Mesendoderm (in vitro differentiated cells): ENCODE measurements at regions not wholly inside any gene's neighbourhood (a gene's known extent, or its start where the extent isn't known, plus 50 kb on each side); places are given as distances from the start of the nearest gene placed in this dataset.

Experiments
- DNase-seq: peaks from one replicate; pipeline ENCODE4 v3.0.0; 2013
- H2AK5ac ChIP-seq: 2 replicates; pipeline ENCODE4 v1.6.1; 2013; ENCODE audit warnings: low read length, inconsistent platforms
- H2BK120ac ChIP-seq: 2 replicates; pipeline ENCODE4 v1.6.1; 2013; ENCODE audit warnings: low read depth, mild to moderate bottlenecking, low read length, moderate library complexity, mixed read lengths
- H2BK15ac ChIP-seq: replicated peaks from 2 replicates; pipeline ENCODE4 v1.6.1; 2013; ENCODE audit warnings: low read depth, mild to moderate bottlenecking, moderate library complexity
- H2BK5ac ChIP-seq: 2 replicates; pipeline ENCODE4 v1.6.1; 2013; ENCODE audit warnings: low read length, inconsistent platforms
- H3K18ac ChIP-seq: 2 replicates; pipeline ENCODE4 v1.6.1; 2013; ENCODE audit warnings: mild to moderate bottlenecking, low read length, mixed read lengths
- H3K23ac ChIP-seq: one replicate; pipeline ENCODE4 v1.6.1; 2013; ENCODE audit warnings: low read length
- H3K27ac ChIP-seq: 2 replicates; pipeline ENCODE4 v1.5.1; 2013; ENCODE audit warnings: low read depth, mild to moderate bottlenecking, inconsistent platforms, low read length, moderate library complexity
- H3K27me3 ChIP-seq: 2 replicates; pipeline ENCODE4 v1.6.1; 2013; ENCODE audit warnings: low read length, control low read depth, mild to moderate bottlenecking, inconsistent platforms; ENCODE audit not compliant: insufficient read depth, poor library complexity
- H3K36me3 ChIP-seq: 2 replicates; pipeline ENCODE4 v1.6.1; 2013; ENCODE audit warnings: low read length, inconsistent platforms; ENCODE audit not compliant: control insufficient read depth, insufficient read depth
- H3K4ac ChIP-seq: one replicate; pipeline ENCODE4 v1.6.1; 2013; ENCODE audit warnings: low read depth, mild to moderate bottlenecking, low read length, moderate library complexity
- H3K4me1 ChIP-seq: 2 replicates; pipeline ENCODE4 v1.6.1; 2013; ENCODE audit warnings: low read depth, low read length, inconsistent platforms; ENCODE audit not compliant: control insufficient read depth
- H3K4me2 ChIP-seq: 2 replicates; pipeline ENCODE4 v1.6.1; 2013; ENCODE audit warnings: low read length
- H3K4me3 ChIP-seq: 2 replicates; pipeline ENCODE4 v1.5.1; 2013; ENCODE audit warnings: mild to moderate bottlenecking, low read length
- H3K56ac ChIP-seq: one replicate; pipeline ENCODE4 v1.6.1; 2013; ENCODE audit warnings: low read length
- H3K79me1 ChIP-seq: 2 replicates; pipeline ENCODE4 v1.6.1; 2013; ENCODE audit warnings: low read length, inconsistent platforms
- H3K79me2 ChIP-seq: 2 replicates; pipeline ENCODE4 v1.6.1; 2013; ENCODE audit warnings: mild to moderate bottlenecking, low read length; ENCODE audit not compliant: control insufficient read depth, insufficient read depth
- H3K9ac ChIP-seq: 2 replicates; pipeline ENCODE4 v1.6.1; 2013; ENCODE audit warnings: low read length, inconsistent platforms
- H4K5ac ChIP-seq: one replicate; pipeline ENCODE4 v1.6.1; 2013; ENCODE audit warnings: low read length
- H4K8ac ChIP-seq: one replicate; pipeline ENCODE4 v1.6.1; 2013; ENCODE audit warnings: low read depth, mild to moderate bottlenecking, control low read depth, low read length, moderate library complexity
- WGBS: extraction: QIAGEN DNeasy Blood & Tissue Kit; methylation state at CpG from one replicate; pipeline ENCODE4 v1.1.7; 2013; ENCODE audit warnings: low lambda C conversion rate, missing lambda C conversion rate; ENCODE audit not compliant: insufficient coverage; ENCODE audit errors: extremely low coverage; 5-methylcytosine and 5-hydroxymethylcytosine counted together

GRCh38 chr2:8352296-8352695, 329.6 kb upstream of the ID2 start:
- no CpG with 5 or more reads among the region's 4 CpGs for WGBS
- Histone ChIP-seq H2BK5ac (no peak overlapping the region), H2BK15ac (no peak overlapping the region)

GRCh38 chr2:8352989-8353388, 328.9 kb upstream of the ID2 start:
- H2BK5ac ChIP-seq: no peak overlapping the region
- no peaks in the 10 kb centered on the region for H3K4me1 ChIP-seq
- DNase-seq: no peak
- H4K8ac ChIP-seq: no peak overlapping the region
- H3K4me3 ChIP-seq: no peak overlapping the region
- H2BK15ac ChIP-seq: no peak overlapping the region
- no peaks in the 10 kb centered on the region for H3K79me1 ChIP-seq
- H3K18ac ChIP-seq: no peak overlapping the region
- no peak overlapping the region for H3K4ac ChIP-seq
- H2AK5ac ChIP-seq: no peak overlapping the region
- no CpG with 5 or more reads among the region's 1 CpG for WGBS
- no peaks in the 10 kb centered on the region for H3K79me2 ChIP-seq
- H3K4me2 ChIP-seq: no peak overlapping the region
- no peak overlapping the region for H3K56ac ChIP-seq
- H3K9ac ChIP-seq: no peak overlapping the region
- H4K5ac ChIP-seq: no peak overlapping the region
- H3K36me3 ChIP-seq: no peaks in the 10 kb centered on the region
- no peak overlapping the region for H3K27ac ChIP-seq
- no peak overlapping the region for H3K23ac ChIP-seq
- H2BK120ac ChIP-seq: no peak overlapping the region
- H3K27me3 ChIP-seq: no peaks in the 10 kb centered on the region

More at GRCh38 chr2:8352296-8352695, 329.6 kb upstream of the ID2 start:
- H3K4me3 ChIP-seq: no peak overlapping the region
- H4K5ac ChIP-seq: no peak overlapping the region
- H3K36me3 ChIP-seq: no peaks in the 10 kb centered on the region
- H3K79me2 ChIP-seq: no peaks in the 10 kb centered on the region
- DNase-seq: no peak
- no peak overlapping the region for H3K9ac ChIP-seq
- no peaks in the 10 kb centered on the region for H3K4me1 ChIP-seq
- no peak overlapping the region for H3K4ac ChIP-seq
- no peak overlapping the region for H2AK5ac ChIP-seq
- H3K4me2 ChIP-seq: no peak overlapping the region
- no peak overlapping the region for H3K56ac ChIP-seq
- H2BK120ac ChIP-seq: no peak overlapping the region
- H4K8ac ChIP-seq: no peak overlapping the region
- no peaks in the 10 kb centered on the region for H3K79me1 ChIP-seq
- no peak overlapping the region for H3K18ac ChIP-seq
- H3K27ac ChIP-seq: no peak overlapping the region
- no peaks in the 10 kb centered on the region for H3K27me3 ChIP-seq
- H3K23ac ChIP-seq: no peak overlapping the region

- DNase-seq: no peak
- WGBS: no CpG with 5 or more reads among the region's 7 CpGs
Observed at GRCh38 chr2:8355102-8355859, 326.6 kb upstream of the ID2 start.

GRCh38 chr2:8357738-8358518, 323.9 kb upstream of the ID2 start:
- H3K4me3 ChIP-seq: no peak overlapping the region
- no peaks in the 10 kb centered on the region for H3K36me3 ChIP-seq
- no peak overlapping the region for H2BK5ac ChIP-seq
- H3K18ac ChIP-seq: no peak overlapping the region
- H2BK15ac ChIP-seq: no peak overlapping the region
- no peak overlapping the region for H3K23ac ChIP-seq
- DNase-seq: no peak
- H3K4ac ChIP-seq: no peak overlapping the region
- H3K4me2 ChIP-seq: no peak overlapping the region
- H4K8ac ChIP-seq: no peak overlapping the region
- whole genome bisulfite sequencing: no CpG with 5 or more reads among the region's 8 CpGs
- H4K5ac ChIP-seq: no peak overlapping the region
- no peak overlapping the region for H3K56ac ChIP-seq
- H3K79me2 ChIP-seq: no peaks in the 10 kb centered on the region
- no peaks in the 10 kb centered on the region for H3K27me3 ChIP-seq
- H3K4me1 ChIP-seq: no peaks in the 10 kb centered on the region
- no peak overlapping the region for H3K27ac ChIP-seq
- H3K79me1 ChIP-seq: no peaks in the 10 kb centered on the region
- H2AK5ac ChIP-seq: no peak overlapping the region
- no peak overlapping the region for H2BK120ac ChIP-seq
- no peak overlapping the region for H3K9ac ChIP-seq

More at GRCh38 chr2:8355102-8355859, 326.6 kb upstream of the ID2 start:
- Histone ChIP-seq H3K23ac (no peak overlapping the region), H3K36me3 (no peaks in the 10 kb centered on the region), H3K27me3 (no peaks in the 10 kb centered on the region), H2AK5ac (no peak overlapping the region), H3K79me1 (no peaks in the 10 kb centered on the region), H3K56ac (no peak overlapping the region), H2BK5ac (no peak overlapping the region), H3K4me2 (no peak overlapping the region), H3K4me3 (no peak overlapping the region), H3K79me2 (no peaks in the 10 kb centered on the region), H3K4me1 (no peaks in the 10 kb centered on the region), H3K9ac (no peak overlapping the region), H3K18ac (no peak overlapping the region), H4K8ac (no peak overlapping the region), H4K5ac (no peak overlapping the region), H2BK15ac (no peak overlapping the region), H2BK120ac (no peak overlapping the region), H3K27ac (no peak overlapping the region), H3K4ac (no peak overlapping the region)

- no peak for DNase-seq
- no CpG with 5 or more reads among the region's 8 CpGs for WGBS
- H3K18ac ChIP-seq: no peak overlapping the region
Observed at GRCh38 chr2:8361930-8362329, 319.9 kb upstream of the ID2 start.

More at GRCh38 chr2:8361930-8362329, 319.9 kb upstream of the ID2 start:
- H3K23ac ChIP-seq: no peak overlapping the region
- no peak overlapping the region for H4K5ac ChIP-seq
- H3K27ac ChIP-seq: no peak overlapping the region
- H3K79me2 ChIP-seq: no peaks in the 10 kb centered on the region
- no peaks in the 10 kb centered on the region for H3K4me1 ChIP-seq
- H3K79me1 ChIP-seq: no peaks in the 10 kb centered on the region
- no peak overlapping the region for H3K4me3 ChIP-seq
- H2BK15ac ChIP-seq: no peak overlapping the region
- no peak overlapping the region for H4K8ac ChIP-seq
- no peak overlapping the region for H2BK5ac ChIP-seq
- no peaks in the 10 kb centered on the region for H3K36me3 ChIP-seq
- H3K4me2 ChIP-seq: no peak overlapping the region
- no peak overlapping the region for H2BK120ac ChIP-seq
- H3K56ac ChIP-seq: no peak overlapping the region
- H3K9ac ChIP-seq: no peak overlapping the region
- H2AK5ac ChIP-seq: no peak overlapping the region
- no peak overlapping the region for H3K4ac ChIP-seq
- H3K27me3 ChIP-seq: no peaks in the 10 kb centered on the region
